ENCODE measurements at regions not wholly inside any gene's neighbourhood (a gene's known extent, or its start where the extent isn't known, plus 50 kb on each side); places are given as distances from the start of the nearest gene placed in this dataset.
"Not testable (repeated sequence)": the region's sequence is repeated elsewhere in the genome, so short reads cannot be mapped to it uniquely, and the experiment has no call there.

GRCh38 chr3:90182291-90182976, 1075.0 kb downstream of the EPHA3 start:
- not testable (repeated sequence) for H3K4me1 ChIP-seq (ENCODE audit: control insufficient read depth in 5 of 5, insufficient read depth in 5 of 5, low read length in 5 of 5); H3K27me3 ChIP-seq (ENCODE audit: control insufficient read depth in 5 of 5, insufficient read depth in 4 of 5, low read length in 5 of 5); H3K9ac ChIP-seq (ENCODE audit: low read length in 5 of 5); H3K36me3 ChIP-seq (ENCODE audit: control insufficient read depth in 5 of 5, insufficient read depth in 5 of 5, low read length in 5 of 5); H3K9me3 ChIP-seq (ENCODE audit: control insufficient read depth in 5 of 5, low read length in 5 of 5); H3K27ac ChIP-seq (ENCODE audit: low read depth, low read length)
- H3K4me3 ChIP-seq (ENCODE audit: low read depth in 1 of 5, low read length in 5 of 5) = peak overlapping the region; percentile 22 to 60 (median 55)

- Histone ChIP-seq H3K4me3 (ENCODE audit: low read depth in 1 of 5, low read length in 5 of 5) (no peak overlapping the region), H3K36me3 (ENCODE audit: control insufficient read depth in 5 of 5, insufficient read depth in 5 of 5, low read length in 5 of 5) (no peaks in the 10 kb centered on the region), H3K27ac (ENCODE audit: low read depth, low read length) (no peak overlapping the region), H3K9ac (ENCODE audit: low read length in 5 of 5) (no peak overlapping the region), H3K9me3 (ENCODE audit: control insufficient read depth in 5 of 5, low read length in 5 of 5) (no peaks in the 10 kb centered on the region), H3K27me3 (ENCODE audit: control insufficient read depth in 5 of 5, insufficient read depth in 4 of 5, low read length in 5 of 5) (no peaks in the 10 kb centered on the region), H3K4me1 (ENCODE audit: control insufficient read depth in 5 of 5, insufficient read depth in 5 of 5, low read length in 5 of 5) (no peaks in the 10 kb centered on the region)
Measured at GRCh38 chr3:90184861-90185260, 1077.4 kb downstream of the EPHA3 start.

GRCh38 chr3:90197383-90197782, 1090.0 kb downstream of the EPHA3 start:
- H3K36me3 ChIP-seq (ENCODE audit: control insufficient read depth in 5 of 5, insufficient read depth in 5 of 5, low read length in 5 of 5); H3K27ac ChIP-seq (ENCODE audit: low read depth, low read length); H3K9me3 ChIP-seq (ENCODE audit: control insufficient read depth in 5 of 5, low read length in 5 of 5); H3K4me1 ChIP-seq (ENCODE audit: control insufficient read depth in 5 of 5, insufficient read depth in 5 of 5, low read length in 5 of 5); H3K9ac ChIP-seq (ENCODE audit: low read length in 5 of 5); H3K27me3 ChIP-seq (ENCODE audit: control insufficient read depth in 5 of 5, insufficient read depth in 4 of 5, low read length in 5 of 5); H3K4me3 ChIP-seq (ENCODE audit: low read depth in 1 of 5, low read length in 5 of 5): not testable (repeated sequence)

GRCh38 chr3:90202931-90203330, 1095.5 kb downstream of the EPHA3 start:
- H3K4me3 ChIP-seq (ENCODE audit: low read depth in 1 of 5, low read length in 5 of 5); H3K36me3 ChIP-seq (ENCODE audit: control insufficient read depth in 5 of 5, insufficient read depth in 5 of 5, low read length in 5 of 5); H3K9me3 ChIP-seq (ENCODE audit: control insufficient read depth in 5 of 5, low read length in 5 of 5); H3K27me3 ChIP-seq (ENCODE audit: control insufficient read depth in 5 of 5, insufficient read depth in 4 of 5, low read length in 5 of 5); H3K9ac ChIP-seq (ENCODE audit: low read length in 5 of 5); H3K4me1 ChIP-seq (ENCODE audit: control insufficient read depth in 5 of 5, insufficient read depth in 5 of 5, low read length in 5 of 5); H3K27ac ChIP-seq (ENCODE audit: low read depth, low read length): not testable (repeated sequence)

GRCh38 chr3:90206482-90206881, 1099.1 kb downstream of the EPHA3 start:
- not testable (repeated sequence) for H3K27ac ChIP-seq (ENCODE audit: low read depth, low read length); H3K4me3 ChIP-seq (ENCODE audit: low read depth in 1 of 5, low read length in 5 of 5); H3K27me3 ChIP-seq (ENCODE audit: control insufficient read depth in 5 of 5, insufficient read depth in 4 of 5, low read length in 5 of 5); H3K4me1 ChIP-seq (ENCODE audit: control insufficient read depth in 5 of 5, insufficient read depth in 5 of 5, low read length in 5 of 5); H3K9me3 ChIP-seq (ENCODE audit: control insufficient read depth in 5 of 5, low read length in 5 of 5); H3K36me3 ChIP-seq (ENCODE audit: control insufficient read depth in 5 of 5, insufficient read depth in 5 of 5, low read length in 5 of 5); H3K9ac ChIP-seq (ENCODE audit: low read length in 5 of 5)

- H3K4me1 ChIP-seq (ENCODE audit: control insufficient read depth in 5 of 5, insufficient read depth in 5 of 5, low read length in 5 of 5); H3K36me3 ChIP-seq (ENCODE audit: control insufficient read depth in 5 of 5, insufficient read depth in 5 of 5, low read length in 5 of 5); H3K27ac ChIP-seq (ENCODE audit: low read depth, low read length); H3K9me3 ChIP-seq (ENCODE audit: control insufficient read depth in 5 of 5, low read length in 5 of 5); H3K27me3 ChIP-seq (ENCODE audit: control insufficient read depth in 5 of 5, insufficient read depth in 4 of 5, low read length in 5 of 5); H3K4me3 ChIP-seq (ENCODE audit: low read depth in 1 of 5, low read length in 5 of 5); H3K9ac ChIP-seq (ENCODE audit: low read length in 5 of 5): not testable (repeated sequence)
Measured at GRCh38 chr3:90207353-90208097, 1100.1 kb downstream of the EPHA3 start.

- Histone ChIP-seq H3K9ac (ENCODE audit: low read length in 5 of 5) (no peak overlapping the region), H3K36me3 (ENCODE audit: control insufficient read depth in 5 of 5, insufficient read depth in 5 of 5, low read length in 5 of 5) (no peaks in the 10 kb centered on the region), H3K4me3 (ENCODE audit: low read depth in 1 of 5, low read length in 5 of 5) (no peak overlapping the region), H3K4me1 (ENCODE audit: control insufficient read depth in 5 of 5, insufficient read depth in 5 of 5, low read length in 5 of 5) (no peaks in the 10 kb centered on the region), H3K27me3 (ENCODE audit: control insufficient read depth in 5 of 5, insufficient read depth in 4 of 5, low read length in 5 of 5) (no peaks in the 10 kb centered on the region), H3K27ac (ENCODE audit: low read depth, low read length) (no peak overlapping the region), H3K9me3 (ENCODE audit: control insufficient read depth in 5 of 5, low read length in 5 of 5) (peaks cover 0 to 11% (median 2%) of the 10 kb centered on the region in 5 donors)
Measured at GRCh38 chr3:90221900-90222299, 1114.5 kb downstream of the EPHA3 start.

- H3K36me3 ChIP-seq (ENCODE audit: control insufficient read depth in 5 of 5, insufficient read depth in 5 of 5, low read length in 5 of 5) = no peaks in the 10 kb centered on the region
- H3K9me3 ChIP-seq (ENCODE audit: control insufficient read depth in 5 of 5, low read length in 5 of 5) = peaks cover 0 to 13% (median 10%) of the 10 kb centered on the region in 5 donors
- H3K27me3 ChIP-seq (ENCODE audit: control insufficient read depth in 5 of 5, insufficient read depth in 4 of 5, low read length in 5 of 5) = no peaks in the 10 kb centered on the region
- H3K4me1 ChIP-seq (ENCODE audit: control insufficient read depth in 5 of 5, insufficient read depth in 5 of 5, low read length in 5 of 5) = peaks cover 0 to 13% (median 0%) of the 10 kb centered on the region in 5 donors
- peak overlapping the region; percentile 21 for H3K27ac ChIP-seq (ENCODE audit: low read depth, low read length)
- H3K9ac ChIP-seq (ENCODE audit: low read length in 5 of 5) = no peak overlapping the region
- H3K4me3 ChIP-seq (ENCODE audit: low read depth in 1 of 5, low read length in 5 of 5) = no peak overlapping the region
Measured at GRCh38 chr3:90241481-90241880, 1134.1 kb downstream of the EPHA3 start.

GRCh38 chr3:90253131-90253530, 1145.7 kb downstream of the EPHA3 start:
- Histone ChIP-seq H3K4me1 (ENCODE audit: control insufficient read depth in 5 of 5, insufficient read depth in 5 of 5, low read length in 5 of 5) (no peaks in the 10 kb centered on the region), H3K9ac (ENCODE audit: low read length in 5 of 5) (no peak overlapping the region), H3K9me3 (ENCODE audit: control insufficient read depth in 5 of 5, low read length in 5 of 5) (no peaks in the 10 kb centered on the region), H3K4me3 (ENCODE audit: low read depth in 1 of 5, low read length in 5 of 5) (no peak overlapping the region), H3K27me3 (ENCODE audit: control insufficient read depth in 5 of 5, insufficient read depth in 4 of 5, low read length in 5 of 5) (no peaks in the 10 kb centered on the region), H3K27ac (ENCODE audit: low read depth, low read length) (no peak overlapping the region), H3K36me3 (ENCODE audit: control insufficient read depth in 5 of 5, insufficient read depth in 5 of 5, low read length in 5 of 5) (no peaks in the 10 kb centered on the region)

- Histone ChIP-seq H3K27me3 (ENCODE audit: control insufficient read depth in 5 of 5, insufficient read depth in 4 of 5, low read length in 5 of 5) (no peaks in the 10 kb centered on the region), H3K9ac (ENCODE audit: low read length in 5 of 5) (no peak overlapping the region), H3K4me1 (ENCODE audit: control insufficient read depth in 5 of 5, insufficient read depth in 5 of 5, low read length in 5 of 5) (no peaks in the 10 kb centered on the region), H3K4me3 (ENCODE audit: low read depth in 1 of 5, low read length in 5 of 5) (no peak overlapping the region), H3K36me3 (ENCODE audit: control insufficient read depth in 5 of 5, insufficient read depth in 5 of 5, low read length in 5 of 5) (no peaks in the 10 kb centered on the region), H3K9me3 (ENCODE audit: control insufficient read depth in 5 of 5, low read length in 5 of 5) (peaks cover 2 to 22% (median 10%) of the 10 kb centered on the region in 5 donors), H3K27ac (ENCODE audit: low read depth, low read length) (no peak overlapping the region)
Measured at GRCh38 chr3:90261481-90262433, 1154.3 kb downstream of the EPHA3 start.
